OCI-M2 (cell line): ENCODE measurements at regions not wholly inside any gene's neighbourhood (a gene's known extent, or its start where the extent isn't known, plus 50 kb on each side); places are given as distances from the start of the nearest gene placed in this dataset.

Source experiments
- DNase-seq: peaks from one replicate; lab custom pipeline; 2025; ENCODE audit not compliant: unreplicated experiment; lab: John Stamatoyannopoulos, UW

GRCh38 chr4:175369087-175369486 is 443.0 kb downstream of the GPM6A start:
- no peak for DNase-seq

DNA sequence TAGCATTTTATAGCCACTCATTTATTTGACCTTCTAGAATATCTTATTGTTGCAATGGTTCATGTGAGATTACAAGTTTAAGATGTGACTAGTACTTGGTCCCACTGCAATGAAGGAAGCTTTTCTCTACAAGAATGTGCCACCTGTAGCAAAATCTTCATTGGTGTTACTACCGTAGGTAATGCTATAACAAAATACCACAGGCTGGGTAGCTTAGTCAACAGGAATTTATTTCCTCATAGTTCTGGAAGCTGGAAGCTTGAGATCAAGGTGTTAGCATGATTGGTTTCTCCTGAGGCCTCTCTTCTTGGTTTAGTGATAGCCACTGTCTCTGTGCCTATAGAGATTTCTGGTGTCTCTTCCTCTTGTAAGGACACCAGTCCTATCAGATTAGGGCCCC is 441.0 kb downstream of the GPM6A start:
- no peak for DNase-seq

DNA sequence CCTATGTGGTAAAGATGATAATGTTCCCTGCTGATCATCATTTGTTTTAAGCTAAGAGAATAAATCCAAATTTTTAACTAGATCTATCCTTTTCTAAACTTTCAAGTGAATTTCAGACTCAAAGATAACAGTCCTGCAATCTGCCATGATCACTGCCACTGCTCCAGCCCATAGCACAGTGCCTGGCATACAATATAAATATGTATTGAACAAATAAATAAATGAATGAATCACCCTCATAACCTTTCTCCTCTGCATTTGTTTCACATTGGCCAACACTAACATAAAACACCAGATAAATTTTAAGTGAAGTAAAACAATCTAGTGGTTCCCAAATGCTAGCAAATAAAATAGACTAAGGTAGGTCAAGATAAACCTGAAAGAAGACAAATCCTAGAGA is 439.0 kb downstream of the GPM6A start:
- no peak for DNase-seq

DNA sequence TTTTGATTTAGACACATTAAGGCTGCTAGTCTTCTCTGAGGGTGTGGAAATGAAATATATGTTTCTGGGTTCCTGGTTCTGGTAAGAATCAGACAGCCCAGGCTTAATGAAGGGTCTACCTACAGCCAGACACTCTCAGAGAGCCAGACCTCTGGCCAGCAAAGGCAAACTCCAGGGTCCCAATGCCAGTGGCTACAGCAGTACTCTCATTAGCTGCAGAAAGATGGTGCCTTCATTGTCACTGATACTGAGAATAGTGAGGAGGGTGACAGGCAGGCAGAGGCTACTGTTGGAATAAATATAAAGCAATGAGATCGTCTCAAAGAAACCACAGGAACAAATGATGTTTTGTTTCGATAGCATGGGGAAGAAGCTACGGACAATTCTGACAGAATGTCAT is 437.6 kb downstream of the GPM6A start:
- DNase-seq, result no peak

DNA sequence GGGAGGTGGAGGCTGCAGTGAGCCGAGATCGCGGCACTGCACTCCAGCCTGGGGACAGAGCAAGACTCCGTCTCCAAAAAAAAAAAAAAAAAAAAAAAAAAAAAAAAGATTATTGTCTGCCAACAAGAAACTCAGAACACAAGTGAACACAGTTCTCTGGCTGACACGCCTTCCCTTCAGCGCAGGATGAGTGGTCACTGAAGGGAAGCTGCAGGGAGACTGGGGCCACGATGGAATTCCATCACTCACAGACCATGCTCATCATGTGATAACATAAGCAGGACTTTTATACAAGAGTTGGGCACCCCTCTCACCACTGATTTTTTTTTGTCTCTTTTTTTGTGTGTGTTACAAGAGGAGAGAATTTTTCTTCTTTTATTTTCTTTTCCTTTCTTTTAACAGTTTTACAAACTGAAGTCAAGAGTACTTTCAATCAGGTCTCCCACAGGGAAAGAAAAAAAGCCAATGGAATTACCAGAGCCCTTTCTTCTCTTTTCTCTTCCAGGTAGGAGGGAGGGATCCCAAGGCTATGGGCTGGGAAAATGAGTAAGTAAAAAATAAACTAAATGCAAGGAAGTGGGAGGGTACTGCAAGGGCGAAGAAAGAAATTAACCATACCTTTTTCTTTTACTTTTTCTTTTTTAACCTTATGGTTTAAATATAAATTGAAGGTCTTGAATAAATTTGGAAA is 435.6 kb downstream of the GPM6A start:
- no peak for DNase-seq

- DNase-seq, result no peak
Measured at GRCh38 chr4:175377203-175377602, 434.9 kb downstream of the GPM6A start.

DNA sequence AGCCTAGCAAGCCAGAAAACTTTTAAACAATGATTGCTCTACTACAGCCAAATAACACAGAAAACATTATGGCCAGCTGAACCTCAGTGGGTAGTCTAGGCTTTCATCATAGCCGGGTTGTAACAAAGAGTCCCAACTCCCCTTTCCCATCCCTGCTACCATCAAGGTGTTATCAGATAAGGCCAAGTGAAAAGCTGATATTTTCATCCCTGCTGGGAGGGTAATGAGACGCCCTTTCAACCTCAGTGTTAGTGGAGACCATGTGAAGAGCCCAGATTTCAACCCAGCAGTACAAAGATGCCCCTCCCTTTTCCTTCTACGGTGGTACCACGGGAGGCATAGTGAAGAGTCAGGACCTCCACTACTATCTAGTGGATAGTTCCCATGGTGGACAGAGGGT is 433.7 kb downstream of the GPM6A start:
- no peak for DNase-seq

DNA sequence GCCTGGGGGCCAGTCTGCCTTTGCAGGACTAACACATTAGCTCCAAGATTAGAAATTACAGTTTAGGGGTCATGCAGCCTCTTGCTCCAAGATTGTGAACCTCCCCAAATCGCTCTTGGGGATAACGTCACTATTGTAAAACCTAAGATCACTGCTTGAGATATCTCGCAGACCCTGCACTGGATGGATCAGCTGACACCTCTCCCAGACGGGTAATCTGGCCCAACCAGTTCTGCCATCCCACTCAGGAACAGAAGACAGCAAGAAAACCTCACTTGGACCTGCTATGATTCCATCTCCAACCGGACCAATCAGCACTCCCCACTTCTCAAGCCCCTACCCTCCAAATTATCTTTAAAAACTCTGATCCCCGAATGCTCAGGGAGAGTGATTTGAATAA is 431.2 kb downstream of the GPM6A start:
- no peak for DNase-seq

GRCh38 chr4:175385797-175386196 is 426.3 kb downstream of the GPM6A start:
- DNase-seq, result no peak

GRCh38 chr4:175386776-175387507 is 425.1 kb downstream of the GPM6A start:
- DNase-seq, result no peak

GRCh38 chr4:175394208-175394607 is 417.9 kb downstream of the GPM6A start:
- DNase-seq, result no peak

DNA sequence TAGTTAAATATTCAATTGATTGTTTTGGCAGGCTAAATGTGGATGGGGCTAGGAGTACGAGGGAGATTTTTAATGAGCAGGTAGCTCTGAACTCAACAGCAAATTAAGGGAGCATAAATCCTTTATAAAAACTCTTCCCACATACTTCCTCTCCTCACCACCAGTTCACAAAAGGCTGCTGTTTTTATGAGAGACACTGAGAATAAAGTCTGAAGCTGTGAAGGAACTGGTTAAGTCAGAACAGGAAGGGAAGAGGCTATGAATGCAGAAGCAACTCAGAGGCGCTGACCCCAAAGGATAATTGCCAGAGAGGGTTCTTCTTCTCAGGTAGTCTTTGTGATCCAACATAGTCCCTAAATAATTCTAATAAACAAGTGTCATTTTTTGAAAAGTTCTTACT is 406.1 kb downstream of the GPM6A start:
- no peak for DNase-seq

DNA sequence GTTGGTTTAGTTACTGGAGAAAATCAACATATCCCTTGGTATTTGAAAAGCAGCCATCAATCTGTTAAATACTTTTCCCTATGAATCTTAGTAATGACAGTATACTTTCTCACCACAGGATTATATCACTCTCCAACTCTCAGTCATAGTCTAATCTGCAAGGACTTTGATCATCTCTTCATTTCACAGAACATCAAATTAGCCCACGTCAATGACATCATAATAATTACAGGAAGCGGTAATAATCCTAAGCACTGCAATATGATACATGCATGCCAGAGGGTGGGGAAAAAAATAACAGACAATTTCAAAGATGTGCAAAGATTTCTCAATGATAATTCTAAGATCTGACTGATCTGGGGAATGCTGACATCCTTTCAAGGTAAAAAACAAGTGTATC is 404.1 kb downstream of the GPM6A start:
- no peak for DNase-seq

DNA sequence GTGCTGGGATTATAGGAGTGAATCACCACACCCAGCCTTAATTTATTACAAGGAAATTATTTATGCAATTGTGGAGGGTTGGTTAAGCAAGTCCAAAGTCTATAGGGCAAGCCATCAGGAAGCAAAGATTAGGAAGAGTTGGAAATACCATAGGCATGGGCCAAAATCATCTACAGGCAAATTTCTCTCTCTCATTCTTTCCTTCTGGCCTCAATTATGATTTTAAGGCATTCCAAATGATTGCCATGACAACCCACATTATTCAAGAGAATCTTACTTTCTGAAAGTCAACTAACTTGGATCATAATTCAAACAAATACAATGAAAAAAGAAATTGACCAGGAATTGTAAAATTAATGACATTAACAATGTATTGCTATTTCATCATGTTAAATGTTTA is 400.8 kb downstream of the GPM6A start:
- DNase-seq, result no peak

DNA sequence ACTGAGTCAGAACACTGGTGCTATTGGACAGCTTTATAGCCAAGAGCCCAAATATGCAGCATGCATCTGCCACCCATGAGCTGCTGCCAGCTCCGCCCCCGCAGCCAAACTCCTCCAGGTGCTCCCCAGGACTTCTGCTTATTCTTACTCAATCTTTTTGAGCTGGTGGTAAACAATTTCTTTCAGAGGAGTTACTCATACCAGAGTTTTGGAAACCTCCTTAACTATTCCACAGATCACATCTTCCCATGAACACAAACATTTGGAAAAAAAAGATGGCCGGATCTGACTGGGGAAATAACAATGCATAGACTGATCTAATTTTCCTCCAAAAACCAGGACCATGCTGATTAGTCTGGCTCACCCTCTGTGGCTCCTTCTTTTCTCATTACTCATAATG is 399.9 kb downstream of the GPM6A start:
- no peak for DNase-seq

DNA sequence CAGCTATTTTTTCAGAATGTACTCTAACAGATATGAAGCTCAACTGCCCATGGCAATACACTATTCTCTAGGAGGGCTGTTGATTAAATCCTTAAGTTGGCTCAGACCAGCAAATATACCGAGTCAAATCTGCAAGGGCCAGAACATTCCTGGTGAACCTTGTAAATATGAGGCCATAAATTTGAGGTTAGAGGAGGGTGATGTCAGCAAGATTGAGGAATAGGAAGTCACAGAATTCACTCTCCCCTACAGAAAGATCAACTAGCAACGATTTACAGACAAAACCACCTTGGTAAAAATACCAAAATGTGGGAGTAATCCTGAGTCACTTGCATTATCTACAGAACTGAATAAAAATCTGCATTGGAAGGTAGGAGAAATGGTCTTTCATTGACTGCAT is 399.3 kb downstream of the GPM6A start:
- no peak for DNase-seq

DNA sequence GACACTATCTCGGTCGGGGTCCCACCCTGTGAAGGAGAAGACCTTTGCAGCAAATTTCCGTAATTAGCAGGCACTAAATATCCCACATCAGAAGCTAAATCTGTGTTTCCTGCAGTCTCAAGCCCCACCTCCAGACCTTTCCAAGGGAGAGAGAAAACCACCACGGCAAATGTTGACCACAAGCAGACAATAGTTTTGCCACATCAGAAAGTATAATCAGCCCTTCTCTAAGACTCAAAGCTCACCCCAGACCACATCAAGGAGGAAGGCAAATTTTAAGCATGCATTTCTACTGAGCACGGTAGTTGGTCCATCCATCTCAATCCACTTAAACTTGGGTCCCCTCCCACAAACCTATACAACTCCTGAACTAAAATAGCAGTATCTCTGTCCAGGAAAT is 398.5 kb downstream of the GPM6A start:
- DNase-seq, result no peak

- no peak for DNase-seq
Measured at GRCh38 chr4:175414602-175415001, 397.5 kb downstream of the GPM6A start.

GRCh38 chr4:175418516-175418915 is 393.5 kb downstream of the GPM6A start:
- no peak for DNase-seq

DNA sequence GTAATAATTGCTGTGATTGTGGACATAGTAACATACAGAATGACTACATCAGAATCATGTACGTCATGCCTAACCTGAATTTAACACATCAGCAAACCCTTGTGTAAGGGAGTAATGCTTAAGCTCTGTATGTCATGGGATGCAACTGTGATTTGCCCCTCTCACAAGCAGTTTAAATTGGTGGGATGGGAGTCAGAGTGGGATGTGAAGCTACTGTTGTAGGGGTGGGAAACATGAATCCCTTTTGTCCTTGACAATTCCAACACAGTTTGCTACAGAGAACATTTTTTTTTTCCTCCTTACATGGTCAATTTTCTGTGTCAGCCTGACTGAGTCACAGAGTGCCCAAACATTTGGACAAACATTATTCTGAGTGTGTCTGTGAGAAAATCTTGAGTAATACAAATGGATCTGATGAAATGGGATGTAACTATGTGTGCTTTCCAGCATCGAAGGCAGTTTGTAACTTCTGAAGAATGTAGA is 392.8 kb downstream of the GPM6A start:
- DNase-seq, result no peak

DNA sequence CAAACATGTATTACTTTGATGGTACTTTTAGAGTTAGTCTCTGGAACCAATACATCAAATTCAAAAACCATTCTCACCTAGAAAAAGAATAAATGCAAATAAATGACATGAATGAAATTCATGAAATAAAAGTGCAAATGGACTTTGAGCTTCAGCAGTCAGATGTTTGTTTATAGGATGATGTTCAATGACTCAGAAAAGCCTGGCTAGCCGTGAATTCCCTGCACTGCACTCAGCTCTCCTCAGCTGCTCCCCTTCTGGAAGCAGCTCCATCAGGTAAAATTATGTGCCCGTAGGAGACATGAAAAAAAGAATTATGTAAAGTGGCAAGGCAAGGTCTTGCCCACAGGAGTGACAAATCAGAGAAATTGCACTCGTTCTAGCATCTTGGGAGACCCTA is 390.6 kb downstream of the GPM6A start:
- no peak for DNase-seq

DNA sequence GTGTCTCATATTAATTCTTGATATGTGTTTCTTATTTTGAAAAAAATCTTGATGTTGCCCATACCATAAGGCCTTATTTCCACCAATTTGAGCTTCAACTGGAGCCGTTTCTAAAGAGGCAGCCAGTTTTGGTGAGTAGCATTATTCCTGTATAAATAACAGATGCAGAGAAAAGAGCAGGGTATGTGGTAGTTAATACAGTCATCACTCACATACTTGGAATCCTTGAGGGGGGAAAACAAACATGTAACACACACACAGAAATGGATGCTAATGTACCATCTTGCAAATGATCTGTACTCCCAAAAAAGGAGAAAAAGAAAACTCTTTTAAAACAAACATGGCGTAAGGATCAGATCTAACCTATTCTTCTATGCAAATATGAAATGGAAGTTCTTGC is 389.7 kb downstream of the GPM6A start:
- DNase-seq, result no peak

- no peak for DNase-seq
Measured at GRCh38 chr4:175424111-175424510, 388.0 kb downstream of the GPM6A start.
